A549 (cell line): ENCODE measurements at regions not wholly inside any gene's neighbourhood (a gene's known extent, or its start where the extent isn't known, plus 50 kb on each side); places are given as distances from the start of the nearest gene placed in this dataset.
A peak's percentile ranks its signal among the peaks of the same experiment; 100 is the strongest.

Experiments used
- ATAC-seq, 2 experiments: fragments of 200-7000 bp in 1 of 2; fragments of >200 bp in 1 of 2; cut with Nextera tagmentation in 1 of 2; cut with Tn5 transposase in 1 of 2; 3 replicates each; pipeline versions ENCODE4 v1.8.0 to v1.9.1; 2018 to 2020; ENCODE audit warnings: mild to moderate bottlenecking in 1 of 2, moderate library complexity in 1 of 2
- CTCF ChIA-PET: fragments of 300-600 bp; sonication (Branson Sonifier 250); formaldehyde crosslinking; extraction: SDS; loops from one replicate; lab custom pipeline; 2021; ENCODE audit warnings: antibody characterized with exemption, inconsistent platforms; lab: Yijun Ruan, JAX
- POLR2A ChIA-PET: fragments of 350-600 bp; formaldehyde crosslinking; extraction: SDS; loops from one replicate; lab custom pipeline; 2021; ENCODE audit warnings: antibody characterized with exemption, inconsistent platforms; lab: Yijun Ruan, JAX
- DNase-seq, 2 experiments: peaks; one replicate each; pipeline versions ENCODE4 v3.0.0 to v3.0.0-alpha.2; 2011 to 2016; ENCODE audit warnings: low read depth in 1 of 2, low spot score in 1 of 2
- FAIRE-seq: peaks from 2 replicates; lab custom pipeline; 2011; peaks lifted over from hg19 to GRCh38; lab: Jason Lieb, UNC
- H3K27ac ChIP-seq, 2 experiments: fragments of >200 bp; sonication (Bioruptor Twin); formaldehyde crosslinking; 3 replicates each; pipeline ENCODE4 v1.5.1; 2016 to 2017
- H3K4me1 ChIP-seq: fragments of >200 bp; sonication (Bioruptor Twin); formaldehyde crosslinking; 3 replicates; pipeline ENCODE4 v1.6.1; 2016
- H3K4me2 ChIP-seq: fragments of >200 bp; sonication (Bioruptor Twin); formaldehyde crosslinking; 3 replicates; pipeline ENCODE4 v1.6.1; 2016
- H3K4me3 ChIP-seq: fragments of >200 bp; sonication (Bioruptor Twin); formaldehyde crosslinking; 3 replicates; pipeline ENCODE4 v1.5.1; 2016
- H3K9me3 ChIP-seq: fragments of >200 bp; sonication (Bioruptor Twin); formaldehyde crosslinking; 3 replicates; pipeline ENCODE4 v1.6.1; 2016
- CHD2 ChIP-seq: fragments of 150-350 bp; IDR thresholded peaks from 2 replicates; pipeline ENCODE4 v1.6.1; 2014; ENCODE audit warnings: low read length; ENCODE audit not compliant: partially characterized antibody
- CHD4 ChIP-seq: fragments of 200-600 bp; sonication (generic); IDR thresholded peaks from 2 replicates; pipeline ENCODE4 v1.6.1; 2016; ENCODE audit warnings: antibody characterized with exemption, mild to moderate bottlenecking, borderline replicate concordance
- EHF ChIP-seq: fragments of 250-450 bp; sonication (Bioruptor Pico); IDR thresholded peaks from 2 replicates; pipeline ENCODE4 v1.5.0; 2020; ENCODE audit warnings: mild to moderate bottlenecking
- FOSB ChIP-seq: fragments of 250-450 bp; sonication (Bioruptor Pico); IDR thresholded peaks from 2 replicates; pipeline ENCODE4 v1.5.0; 2020; ENCODE audit warnings: mild to moderate bottlenecking, moderate library complexity
- FOSL2 ChIP-seq, 2 experiments: fragments of 450-650 bp in 1 of 2; fragments of >200 bp in 1 of 2; sonication (Bioruptor Twin) in 1 of 2; formaldehyde crosslinking; IDR thresholded peaks; 2 replicates each; pipeline versions ENCODE4 v1.5.0 to v1.6.1; 2016 to 2020; ENCODE audit warnings: mild to moderate bottlenecking in 1 of 2, moderate library complexity in 1 of 2
- HEYL ChIP-seq: fragments of 250-450 bp; sonication (Bioruptor Pico); IDR thresholded peaks from 2 replicates; pipeline ENCODE4 v1.8.0; 2021; ENCODE audit warnings: mild to moderate bottlenecking, moderate library complexity
- HOXB13 ChIP-seq: fragments of 250-450 bp; sonication (Bioruptor Pico); IDR thresholded peaks from 2 replicates; pipeline ENCODE4 v1.5.0; 2020; ENCODE audit warnings: low read depth, mild to moderate bottlenecking, moderate library complexity
- KDM1A ChIP-seq: fragments of 200-600 bp; sonication (generic); IDR thresholded peaks from 2 replicates; pipeline ENCODE4 v1.6.1; 2016; ENCODE audit warnings: low read depth, mild to moderate bottlenecking
- KDM5A ChIP-seq: fragments of 200-600 bp; sonication (generic); IDR thresholded peaks from 2 replicates; pipeline ENCODE4 v1.6.1; 2016; ENCODE audit warnings: antibody characterized with exemption, mild to moderate bottlenecking
- MYC ChIP-seq: IDR thresholded peaks from 2 replicates; pipeline ENCODE4 v1.6.1; 2012; ENCODE audit warnings: mild to moderate bottlenecking, inconsistent platforms, low read length, improper control_type of control experiment, borderline replicate concordance
- NFE2L2 ChIP-seq: fragments of 150-350 bp; conservative IDR thresholded peaks from 2 replicates; pipeline ENCODE4 v1.6.1; 2014; ENCODE audit warnings: low read length
- POLR2AphosphoS2 ChIP-seq: conservative IDR thresholded peaks from 2 replicates; pipeline ENCODE4 v1.6.1; 2012; ENCODE audit warnings: low read length, improper control_type of control experiment, inconsistent platforms
- RAD21 ChIP-seq, 2 experiments: fragments of >200 bp in 1 of 2; sonication (Bioruptor Twin) in 1 of 2; formaldehyde crosslinking in 1 of 2; IDR thresholded peaks in 1 of 2; conservative IDR thresholded peaks in 1 of 2; 2 replicates in 1 of 2; 3 replicates in 1 of 2; pipeline ENCODE4 v1.6.1; 2012 to 2018; ENCODE audit warnings: inconsistent platforms in 1 of 2
- SMC3 ChIP-seq: fragments of >200 bp; sonication (Bioruptor Twin); formaldehyde crosslinking; IDR thresholded peaks from 3 replicates; pipeline ENCODE4 v1.6.1; 2018; ENCODE audit warnings: inconsistent platforms
- ZFP36 ChIP-seq: fragments of 450-650 bp; IDR thresholded peaks from 2 replicates; pipeline ENCODE4 v1.6.1; 2014; ENCODE audit warnings: borderline replicate concordance; ENCODE audit not compliant: partially characterized antibody
- ZNF302 ChIP-seq: fragments of 250-450 bp; sonication (Bioruptor Pico); IDR thresholded peaks from 2 replicates; pipeline ENCODE4 v1.9.0; 2021; ENCODE audit warnings: inconsistent platforms, mild to moderate bottlenecking, moderate library complexity
- WGBS: methylation state at CpG from one replicate; pipeline ENCODE4 v1.1.6; 2017; ENCODE audit errors: missing lambda C conversion rate; 5-methylcytosine and 5-hydroxymethylcytosine counted together
- TF ChIP-seq, protein P1 (sequence below): fragments of 150-350 bp; IDR thresholded peaks from 2 replicates; pipeline ENCODE4 v1.6.1; 2014; ENCODE audit warnings: low read depth, mild to moderate bottlenecking, low read length
- TF ChIP-seq, protein P2 (sequence below): fragments of >200 bp; sonication (Bioruptor Twin); formaldehyde crosslinking; IDR thresholded peaks from 3 replicates; pipeline ENCODE4 v1.5.1; 2016
- TF ChIP-seq, protein P3 (sequence below): IDR thresholded peaks from 2 replicates; pipeline ENCODE4 v1.6.1; 2012
- TF ChIP-seq, protein P4 (sequence below): fragments of 450-650 bp; IDR thresholded peaks from 2 replicates; pipeline ENCODE4 v1.6.1; 2014; ENCODE audit warnings: antibody characterized with exemption

DNA sequence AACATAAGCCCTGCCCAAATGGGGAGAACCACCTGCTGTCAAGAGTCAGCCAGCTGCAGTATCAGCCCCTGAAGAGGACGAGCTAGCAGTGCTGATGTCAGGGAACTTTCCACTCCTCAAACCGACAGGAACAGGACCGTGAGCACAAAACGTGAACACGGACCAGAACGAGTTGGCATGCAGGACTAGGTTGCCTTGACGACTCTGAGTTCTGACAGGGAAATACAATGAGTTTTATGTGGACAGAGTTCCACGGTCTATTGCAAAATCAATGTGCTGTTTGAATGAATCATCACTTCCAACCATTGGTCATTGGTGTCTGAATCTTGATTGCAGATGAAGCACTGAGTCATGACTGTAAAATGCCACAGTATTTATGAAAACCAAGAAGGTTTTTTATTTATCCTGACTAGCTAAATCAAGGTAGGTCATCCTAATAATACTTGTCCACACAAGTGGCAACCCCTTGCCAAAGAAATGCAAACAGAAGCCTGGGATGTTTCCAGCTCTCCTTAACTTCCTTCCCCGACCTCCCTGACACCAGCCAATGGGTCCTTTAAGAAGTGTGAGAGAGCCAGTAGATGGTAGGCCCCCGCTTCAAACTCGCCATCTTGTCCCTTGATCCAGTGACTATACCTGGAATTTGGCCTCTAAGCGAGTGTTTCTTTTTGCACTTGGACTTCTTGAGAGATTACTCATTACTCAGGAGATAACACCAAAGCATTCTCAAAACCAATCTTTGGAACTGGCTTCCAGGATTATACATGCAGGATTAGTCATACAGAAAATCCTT, 119.6 kb downstream of the ASB7 start (continued):
- TF ChIP-seq, protein P1, sequence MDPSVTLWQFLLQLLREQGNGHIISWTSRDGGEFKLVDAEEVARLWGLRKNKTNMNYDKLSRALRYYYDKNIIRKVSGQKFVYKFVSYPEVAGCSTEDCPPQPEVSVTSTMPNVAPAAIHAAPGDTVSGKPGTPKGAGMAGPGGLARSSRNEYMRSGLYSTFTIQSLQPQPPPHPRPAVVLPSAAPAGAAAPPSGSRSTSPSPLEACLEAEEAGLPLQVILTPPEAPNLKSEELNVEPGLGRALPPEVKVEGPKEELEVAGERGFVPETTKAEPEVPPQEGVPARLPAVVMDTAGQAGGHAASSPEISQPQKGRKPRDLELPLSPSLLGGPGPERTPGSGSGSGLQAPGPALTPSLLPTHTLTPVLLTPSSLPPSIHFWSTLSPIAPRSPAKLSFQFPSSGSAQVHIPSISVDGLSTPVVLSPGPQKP = no peak
- no peak for TF ChIP-seq KDM1A
- peak; percentile 35; the same call in 2 of the 3 replicates for TF ChIP-seq SMC3
- no peak for TF ChIP-seq CHD2
- 0 out of 2 replicates have a peak, but pooled peaks have one; percentile 16 for TF ChIP-seq HOXB13 (CRISPR knock-in tag)
- TF ChIP-seq NFE2L2 = peak; percentile 69
- TF ChIP-seq RAD21 (conservative IDR thresholded peaks at IDR 0.05 in 1 of 2, IDR thresholded peaks at IDR 0.05 in 1 of 2) = peak in 1 of 2 experiments; percentile 35; a peak in 2 of 5 replicates
- no peak for TF ChIP-seq MYC
- no peak for TF ChIP-seq POLR2AphosphoS2
- no peak for TF ChIP-seq FOSB (CRISPR knock-in tag)
- TF ChIP-seq HEYL (CRISPR knock-in tag) = no peak
- TF ChIP-seq, protein P2, sequence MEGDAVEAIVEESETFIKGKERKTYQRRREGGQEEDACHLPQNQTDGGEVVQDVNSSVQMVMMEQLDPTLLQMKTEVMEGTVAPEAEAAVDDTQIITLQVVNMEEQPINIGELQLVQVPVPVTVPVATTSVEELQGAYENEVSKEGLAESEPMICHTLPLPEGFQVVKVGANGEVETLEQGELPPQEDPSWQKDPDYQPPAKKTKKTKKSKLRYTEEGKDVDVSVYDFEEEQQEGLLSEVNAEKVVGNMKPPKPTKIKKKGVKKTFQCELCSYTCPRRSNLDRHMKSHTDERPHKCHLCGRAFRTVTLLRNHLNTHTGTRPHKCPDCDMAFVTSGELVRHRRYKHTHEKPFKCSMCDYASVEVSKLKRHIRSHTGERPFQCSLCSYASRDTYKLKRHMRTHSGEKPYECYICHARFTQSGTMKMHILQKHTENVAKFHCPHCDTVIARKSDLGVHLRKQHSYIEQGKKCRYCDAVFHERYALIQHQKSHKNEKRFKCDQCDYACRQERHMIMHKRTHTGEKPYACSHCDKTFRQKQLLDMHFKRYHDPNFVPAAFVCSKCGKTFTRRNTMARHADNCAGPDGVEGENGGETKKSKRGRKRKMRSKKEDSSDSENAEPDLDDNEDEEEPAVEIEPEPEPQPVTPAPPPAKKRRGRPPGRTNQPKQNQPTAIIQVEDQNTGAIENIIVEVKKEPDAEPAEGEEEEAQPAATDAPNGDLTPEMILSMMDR = no peak
- TF ChIP-seq KDM5A = no peak
- no peak for TF ChIP-seq ZNF302 (CRISPR knock-in tag)
- TF ChIP-seq, protein P3, sequence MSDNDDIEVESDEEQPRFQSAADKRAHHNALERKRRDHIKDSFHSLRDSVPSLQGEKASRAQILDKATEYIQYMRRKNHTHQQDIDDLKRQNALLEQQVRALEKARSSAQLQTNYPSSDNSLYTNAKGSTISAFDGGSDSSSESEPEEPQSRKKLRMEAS = peak; percentile 87
- TF ChIP-seq CHD4 = no peak; the same call in 1 of the 2 replicates
- TF ChIP-seq, all 56 proteins: peak for 21

DNA sequence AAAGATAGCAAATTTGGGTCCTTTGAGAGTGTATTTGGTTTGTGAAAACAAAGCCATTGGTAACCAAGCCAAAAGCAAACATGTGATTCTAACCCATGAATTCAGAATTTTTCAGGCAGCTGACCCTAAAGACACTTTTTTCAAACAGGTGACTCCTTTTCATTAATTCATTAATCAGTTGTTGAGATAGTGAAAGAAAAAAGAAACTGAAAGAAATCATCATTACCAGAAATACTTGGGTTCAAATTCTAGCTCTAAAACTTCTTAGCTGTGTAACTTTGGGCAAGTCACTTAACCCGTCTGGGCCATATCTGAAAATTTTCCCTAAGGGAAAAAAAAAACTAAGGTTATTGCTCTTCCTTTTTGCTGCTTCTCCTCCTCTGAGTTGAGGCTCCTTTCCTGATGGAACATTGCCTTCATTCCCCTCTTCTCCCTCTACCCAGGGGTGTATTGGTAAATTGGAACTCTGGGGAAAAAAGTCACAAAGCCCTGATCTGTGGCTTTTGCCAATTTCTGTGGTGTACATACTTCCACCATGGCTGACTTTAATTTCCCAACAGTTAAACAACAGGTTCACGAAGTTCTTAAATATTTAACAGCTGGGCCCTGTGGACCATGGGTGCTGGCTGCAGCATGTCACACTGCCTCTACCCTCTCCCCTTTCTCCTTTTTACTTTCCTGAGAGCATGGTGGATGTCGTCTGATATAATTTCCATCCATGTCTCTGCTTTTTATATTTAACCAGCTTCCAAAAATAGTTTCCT, 120.3 kb downstream of the ASB7 start:
- H3K4me3 ChIP-seq = peak overlapping the region; percentile 19; the same call in 1 of the 3 replicates
- WGBS = 66% methylated on average over 3 of the region's 3 CpGs
- ATAC-seq (no peak), DNase-seq (no peak), FAIRE-seq (no peak)
- H3K9me3 ChIP-seq = no peaks in the 10 kb centered on the region
- H3K4me1 ChIP-seq = peaks cover 43% of the 10 kb centered on the region
- TF ChIP-seq ZNF302 (CRISPR knock-in tag) (0 out of 2 replicates have a peak, but pooled peaks have one; percentile 52), ZFP36 (peak; percentile 62), FOSL2 (IDR thresholded peaks at IDR 0.05) (no peak), FOSL2 (CRISPR knock-in tag; IDR thresholded peaks at IDR 0.05) (no peak; the same call in 1 of the 2 replicates), EHF (CRISPR knock-in tag) (no peak), FOSB (CRISPR knock-in tag) (no peak)
- TF ChIP-seq, protein P4, sequence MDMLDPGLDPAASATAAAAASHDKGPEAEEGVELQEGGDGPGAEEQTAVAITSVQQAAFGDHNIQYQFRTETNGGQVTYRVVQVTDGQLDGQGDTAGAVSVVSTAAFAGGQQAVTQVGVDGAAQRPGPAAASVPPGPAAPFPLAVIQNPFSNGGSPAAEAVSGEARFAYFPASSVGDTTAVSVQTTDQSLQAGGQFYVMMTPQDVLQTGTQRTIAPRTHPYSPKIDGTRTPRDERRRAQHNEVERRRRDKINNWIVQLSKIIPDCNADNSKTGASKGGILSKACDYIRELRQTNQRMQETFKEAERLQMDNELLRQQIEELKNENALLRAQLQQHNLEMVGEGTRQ = peak; percentile 51; the same call in 1 of the 2 replicates
- TF ChIP-seq, protein P2 = no peak
- ChIA-PET POLR2A (interaction anchor here (1.3 to 2.2 kb wide), 3 partner anchors 10 to 157 kb away, joined by 6 to 17 read pairs (median 17); partner anchors contain the start of gene ALDH1A3), CTCF (interaction anchor here (1.0 to 5.4 kb wide), 7 partner anchors 9 to 195 kb away, joined by 3 to 32 read pairs (median 6); no protein-coding TSS in a partner anchor)
- peak overlapping the region; percentile 83 for H3K4me2 ChIP-seq
- peak overlapping the region; percentile 80 to 81 for H3K27ac ChIP-seq
